ENCODE measurements at regions not wholly inside any gene's neighbourhood (a gene's known extent, or its start where the extent isn't known, plus 50 kb on each side); places are given as distances from the start of the nearest gene placed in this dataset.

- POLR2A ChIA-PET = no interaction called here
- no peak overlapping the region for H3K4me3 ChIP-seq (ENCODE audit: low read depth, low read length)
- TF ChIP-seq OSR2 (tag by site-specific recombination; IDR thresholded peaks at IDR 0.05) = no peak
- TF ChIP-seq ZIC2 (tag by site-specific recombination; IDR thresholded peaks at IDR 0.05) = peak; percentile 96
- no peaks in the 10 kb centered on the region for H3K4me1 ChIP-seq (ENCODE audit: control insufficient read depth, insufficient read depth, low read length)
- CTCF ChIA-PET = interaction anchor here (1.3 kb wide), 1 partner anchor 8 kb away, joined by 3 read pairs; no protein-coding TSS in a partner anchor
- H3K27ac ChIP-seq (ENCODE audit: extremely low read depth, low read depth, low read length) = no peak overlapping the region
- no peaks in the 10 kb centered on the region for H3K36me3 ChIP-seq (ENCODE audit: control insufficient read depth in 2 of 2, insufficient read depth in 1 of 2, low read length in 2 of 2)
- no peaks in the 10 kb centered on the region for H3K9me3 ChIP-seq (ENCODE audit: control insufficient read depth, insufficient read depth, low read depth, low read length)
These were observed 213.3 kb upstream of the GALNT2 start for GRCh38 chr1:229853751-229854150.

DNA sequence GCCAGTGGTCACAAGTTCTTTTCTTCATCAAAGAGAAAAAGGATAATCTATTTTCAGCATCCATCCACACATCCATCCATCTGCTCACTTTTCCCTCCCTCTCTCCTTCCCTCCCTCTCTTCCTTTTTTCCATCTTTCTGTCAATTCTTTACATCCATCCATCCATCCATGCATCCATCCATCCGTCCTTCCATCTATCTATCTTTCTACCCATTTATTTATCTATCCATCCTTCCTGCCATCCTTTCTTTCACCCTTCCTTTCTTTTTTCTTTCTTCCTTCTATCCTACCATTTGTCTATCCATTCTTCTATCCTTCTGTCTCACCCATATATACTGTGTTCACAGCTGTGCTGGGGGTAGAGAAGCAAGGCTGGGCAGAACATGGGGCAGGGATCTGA is 212.4 kb upstream of the GALNT2 start:
- no peak overlapping the region for H3K27ac ChIP-seq (ENCODE audit: extremely low read depth, low read depth, low read length)
- ChIA-PET POLR2A (no interaction called here), CTCF (interaction anchor here (0.5 to 0.9 kb wide), 6 partner anchors 12 to 192 kb away, joined by 3 to 6 read pairs (median 4); no protein-coding TSS in a partner anchor)
- TF ChIP-seq ZNF621 (tag by site-specific recombination; IDR thresholded peaks at IDR 0.05) (0 out of 2 replicates have a peak, but pooled peaks have one; percentile 30), PRDM1 (tag by site-specific recombination; IDR thresholded peaks at IDR 0.05) (0 out of 2 replicates have a peak, but pooled peaks have one; percentile 14), ZNF366 (tag by site-specific recombination; conservative IDR thresholded peaks at IDR 0.05) (peak; percentile 94), ZNF311 (tag by site-specific recombination; IDR thresholded peaks at IDR 0.05; ENCODE audit: borderline replicate concordance) (no peak)
- H3K36me3 ChIP-seq (ENCODE audit: control insufficient read depth in 2 of 2, insufficient read depth in 1 of 2, low read length in 2 of 2) = no peaks in the 10 kb centered on the region
- no peaks in the 10 kb centered on the region for H3K4me1 ChIP-seq (ENCODE audit: control insufficient read depth, insufficient read depth, low read length)
- no peaks in the 10 kb centered on the region for H3K9me3 ChIP-seq (ENCODE audit: control insufficient read depth, insufficient read depth, low read depth, low read length)
- no peak overlapping the region for H3K4me3 ChIP-seq (ENCODE audit: low read depth, low read length)

DNA sequence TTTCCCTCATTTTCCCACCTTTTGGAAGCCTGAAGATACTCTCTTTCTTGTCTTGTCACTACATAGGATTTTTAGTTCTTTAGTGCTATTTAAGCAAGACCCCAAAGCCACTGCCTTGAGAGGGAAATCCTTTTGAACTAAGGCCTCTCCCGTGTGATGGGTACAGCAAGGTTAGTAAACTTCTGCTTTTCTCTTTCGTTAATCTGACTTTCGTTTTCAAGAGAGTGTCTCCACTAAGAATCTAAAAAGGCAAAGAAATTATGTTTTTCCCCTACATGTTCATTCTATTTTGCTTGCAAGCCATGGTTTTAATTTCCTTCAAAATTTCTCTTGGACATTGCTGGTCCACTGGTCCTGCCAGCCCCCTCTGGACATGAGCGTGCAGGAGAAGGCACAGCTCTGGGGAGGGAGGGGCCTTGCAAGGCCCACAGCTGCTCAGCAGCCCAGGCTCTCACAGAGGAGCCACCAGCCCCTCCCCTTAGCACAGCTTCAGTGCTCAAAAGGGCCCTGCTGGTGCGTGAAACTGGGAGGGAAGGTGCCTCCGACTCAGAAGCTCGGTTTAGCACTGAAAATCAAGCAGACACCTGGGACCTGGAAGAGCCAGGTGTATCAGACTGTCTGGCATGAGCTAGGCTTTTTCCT is 210.9 kb upstream of the GALNT2 start:
- no peak overlapping the region for H3K4me3 ChIP-seq (ENCODE audit: low read depth, low read length)
- ChIA-PET POLR2A (no interaction called here), CTCF (no interaction called here)
- H3K27ac ChIP-seq (ENCODE audit: extremely low read depth, low read depth, low read length) = no peak overlapping the region
- H3K36me3 ChIP-seq (ENCODE audit: control insufficient read depth in 2 of 2, insufficient read depth in 1 of 2, low read length in 2 of 2) = no peaks in the 10 kb centered on the region
- TF ChIP-seq ZNF140 (tag by site-specific recombination; IDR thresholded peaks at IDR 0.05) (no peak), PRDM1 (tag by site-specific recombination; IDR thresholded peaks at IDR 0.05) (peak; percentile 66)
- H3K4me1 ChIP-seq (ENCODE audit: control insufficient read depth, insufficient read depth, low read length) = no peaks in the 10 kb centered on the region
- H3K9me3 ChIP-seq (ENCODE audit: control insufficient read depth, insufficient read depth, low read depth, low read length) = no peaks in the 10 kb centered on the region

DNA sequence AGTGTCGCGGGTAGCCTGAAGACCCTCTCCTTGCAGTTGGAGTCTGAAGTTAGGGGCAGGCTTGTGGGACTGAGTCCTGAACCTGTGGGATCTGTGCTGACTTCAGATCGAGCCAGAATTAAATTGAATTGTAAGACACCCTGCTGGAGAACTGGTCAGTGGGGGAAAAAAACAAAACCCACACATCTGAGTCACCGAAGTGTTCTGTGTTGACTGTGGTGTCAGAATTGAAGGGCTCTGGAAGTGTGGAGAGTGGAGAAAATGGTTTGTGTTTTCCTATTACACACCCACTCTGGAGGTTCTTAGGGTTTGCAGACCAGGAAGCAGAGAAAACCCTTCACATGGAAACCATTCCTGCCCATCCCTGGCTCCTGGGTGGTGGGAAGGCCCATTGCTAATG is 209.5 kb upstream of the GALNT2 start:
- POLR2A ChIA-PET = no interaction called here
- CTCF ChIA-PET = interaction anchor here (1.3 to 2.9 kb wide), 2 partner anchors 8 to 147 kb away, joined by 5 to 25 read pairs; no protein-coding TSS in a partner anchor
- Histone ChIP-seq H3K9me3 (ENCODE audit: control insufficient read depth, insufficient read depth, low read depth, low read length) (no peaks in the 10 kb centered on the region), H3K4me1 (ENCODE audit: control insufficient read depth, insufficient read depth, low read length) (no peaks in the 10 kb centered on the region), H3K4me3 (ENCODE audit: low read depth, low read length) (no peak overlapping the region), H3K36me3 (ENCODE audit: control insufficient read depth in 2 of 2, insufficient read depth in 1 of 2, low read length in 2 of 2) (no peaks in the 10 kb centered on the region), H3K27ac (ENCODE audit: extremely low read depth, low read depth, low read length) (no peak overlapping the region)
- no peak for TF ChIP-seq ZNF302 (tag by site-specific recombination; IDR thresholded peaks at IDR 0.05; ENCODE audit: low read depth)
- TF ChIP-seq ZNF202 (tag by site-specific recombination; IDR thresholded peaks at IDR 0.05; ENCODE audit: borderline replicate concordance) = no peak
- TF ChIP-seq, protein P1, sequence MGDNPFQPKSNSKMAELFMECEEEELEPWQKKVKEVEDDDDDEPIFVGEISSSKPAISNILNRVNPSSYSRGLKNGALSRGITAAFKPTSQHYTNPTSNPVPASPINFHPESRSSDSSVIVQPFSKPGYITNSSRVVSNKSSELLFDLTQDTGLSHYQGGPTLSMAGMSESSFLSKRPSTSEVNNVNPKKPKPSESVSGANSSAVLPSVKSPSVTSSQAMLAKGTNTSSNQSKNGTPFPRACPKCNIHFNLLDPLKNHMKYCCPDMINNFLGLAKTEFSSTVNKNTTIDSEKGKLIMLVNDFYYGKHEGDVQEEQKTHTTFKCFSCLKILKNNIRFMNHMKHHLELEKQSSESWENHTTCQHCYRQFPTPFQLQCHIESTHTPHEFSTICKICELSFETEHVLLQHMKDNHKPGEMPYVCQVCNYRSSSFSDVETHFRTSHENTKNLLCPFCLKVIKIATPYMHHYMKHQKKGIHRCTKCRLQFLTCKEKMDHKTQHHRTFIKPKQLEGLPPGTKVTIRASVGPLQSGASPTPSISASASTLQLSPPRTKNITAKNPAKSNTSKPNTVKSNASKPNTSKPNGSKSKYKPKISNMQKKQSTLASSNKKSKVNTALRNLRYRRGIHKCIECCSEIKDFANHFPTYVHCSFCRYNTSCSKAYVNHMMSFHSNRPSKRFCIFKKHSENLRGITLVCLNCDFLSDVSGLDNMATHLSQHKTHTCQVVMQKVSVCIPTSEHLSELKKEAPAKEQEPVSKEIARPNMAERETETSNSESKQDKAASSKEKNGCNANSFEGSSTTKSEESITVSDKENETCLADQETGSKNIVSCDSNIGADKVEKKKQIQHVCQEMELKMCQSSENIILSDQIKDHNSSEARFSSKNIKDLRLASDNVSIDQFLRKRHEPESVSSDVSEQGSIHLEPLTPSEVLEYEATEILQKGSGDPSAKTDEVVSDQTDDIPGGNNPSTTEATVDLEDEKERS (tag by site-specific recombination; IDR thresholded peaks at IDR 0.05) = no peak
- TF ChIP-seq PATZ1 (tag by site-specific recombination; IDR thresholded peaks at IDR 0.05) = no peak

All from HEK293 (cell line).